Mammary epithelial cell (primary cell): ENCODE measurements at regions not wholly inside any gene's neighbourhood (a gene's known extent, or its start where the extent isn't known, plus 50 kb on each side); places are given as distances from the start of the nearest gene placed in this dataset.
"Not testable (repeated sequence)": the region's sequence is repeated elsewhere in the genome, so short reads cannot be mapped to it uniquely, and the experiment has no call there.

Experiments used
- CTCF ChIP-seq, 2 donors: IDR thresholded peaks in 1 of 2; conservative IDR thresholded peaks in 1 of 2; 2 replicates each; pipeline ENCODE4 v1.5.1; 2011 to 2012; ENCODE audit warnings: inconsistent platforms in 2 of 2, low read length in 2 of 2, mild to moderate bottlenecking in 2 of 2, control low read depth in 1 of 2, low read depth in 1 of 2; ENCODE audit not compliant: insufficient read depth in 1 of 2; ENCODE audit errors: extremely low read depth in 1 of 2
- EZH2 ChIP-seq: IDR thresholded peaks from 2 replicates; pipeline ENCODE4 v1.6.1; 2012; ENCODE audit warnings: low read length, inconsistent platforms, borderline replicate concordance

- TF ChIP-seq CTCF (conservative IDR thresholded peaks at IDR 0.05 in 1 of 2, IDR thresholded peaks at IDR 0.05 in 1 of 2; ENCODE audit: extremely low read depth in 1 of 2, insufficient read depth in 1 of 2, low read depth in 1 of 2, low read length in 2 of 2); EZH2: not testable (repeated sequence)
Observed at GRCh38 chr10:120798276-120798675, 52.9 kb upstream of the WDR11 start.
